ENCODE measurements at regions not wholly inside any gene's neighbourhood (a gene's known extent, or its start where the extent isn't known, plus 50 kb on each side); places are given as distances from the start of the nearest gene placed in this dataset.

DNA sequence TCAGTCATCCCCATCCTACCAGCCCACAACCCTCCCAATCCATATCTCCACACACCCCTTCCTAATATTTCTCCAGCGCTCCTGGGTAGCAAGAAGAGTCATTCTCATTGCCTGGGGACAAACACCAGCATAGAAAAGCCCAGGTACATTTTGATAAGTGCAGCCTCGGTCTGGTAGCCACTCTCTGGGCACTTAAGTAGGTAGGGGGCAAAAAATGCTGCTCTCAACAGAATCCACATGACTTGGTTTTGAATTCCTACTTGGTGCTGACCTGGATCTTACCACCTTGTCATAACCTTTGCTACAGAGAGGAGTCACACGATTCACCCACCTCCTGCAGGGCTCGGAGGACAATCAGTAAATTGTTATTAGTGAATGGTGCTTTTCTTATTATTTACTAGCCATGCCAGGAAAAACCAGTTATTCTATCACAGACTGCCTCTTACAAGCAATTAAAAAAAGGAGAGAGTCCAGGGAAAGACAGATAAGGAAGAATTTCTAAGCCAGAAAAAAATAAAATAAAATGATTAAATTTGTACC lies 249.1 kb downstream of the LY86 start:
- TF ChIP-seq, protein P1, sequence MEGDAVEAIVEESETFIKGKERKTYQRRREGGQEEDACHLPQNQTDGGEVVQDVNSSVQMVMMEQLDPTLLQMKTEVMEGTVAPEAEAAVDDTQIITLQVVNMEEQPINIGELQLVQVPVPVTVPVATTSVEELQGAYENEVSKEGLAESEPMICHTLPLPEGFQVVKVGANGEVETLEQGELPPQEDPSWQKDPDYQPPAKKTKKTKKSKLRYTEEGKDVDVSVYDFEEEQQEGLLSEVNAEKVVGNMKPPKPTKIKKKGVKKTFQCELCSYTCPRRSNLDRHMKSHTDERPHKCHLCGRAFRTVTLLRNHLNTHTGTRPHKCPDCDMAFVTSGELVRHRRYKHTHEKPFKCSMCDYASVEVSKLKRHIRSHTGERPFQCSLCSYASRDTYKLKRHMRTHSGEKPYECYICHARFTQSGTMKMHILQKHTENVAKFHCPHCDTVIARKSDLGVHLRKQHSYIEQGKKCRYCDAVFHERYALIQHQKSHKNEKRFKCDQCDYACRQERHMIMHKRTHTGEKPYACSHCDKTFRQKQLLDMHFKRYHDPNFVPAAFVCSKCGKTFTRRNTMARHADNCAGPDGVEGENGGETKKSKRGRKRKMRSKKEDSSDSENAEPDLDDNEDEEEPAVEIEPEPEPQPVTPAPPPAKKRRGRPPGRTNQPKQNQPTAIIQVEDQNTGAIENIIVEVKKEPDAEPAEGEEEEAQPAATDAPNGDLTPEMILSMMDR (IDR thresholded peaks at IDR 0.05) = no peak
- no peak for TF ChIP-seq POLR2A (IDR thresholded peaks at IDR 0.05)
